HepG2 (cell line): ENCODE measurements at regions not wholly inside any gene's neighbourhood (a gene's known extent, or its start where the extent isn't known, plus 50 kb on each side); places are given as distances from the start of the nearest gene placed in this dataset.

Experiments used
- ATAC-seq: fragments of 200-7000 bp; cut with Tn5 transposase; 3 replicates; pipeline ENCODE4 v1.9.1; 2020; ENCODE audit warnings: mild to moderate bottlenecking, moderate library complexity
- BruUV-seq: library from RNA; stranded (reverse); fragments of 400-500 nt; replicated peaks from 2 replicates; lab custom pipeline; 2021; lab: Mats Ljungman, UMichigan
- CTCF ChIA-PET: fragments of 300-600 bp; formaldehyde crosslinking; extraction: SDS; loops from one replicate; lab custom pipeline; 2021; ENCODE audit warnings: low total read pairs, inconsistent platforms, low intra/inter-chr PET ratio; lab: Yijun Ruan, JAX
- POLR2A ChIA-PET: fragments of 350-600 bp; sonication (Branson Sonifier 250); formaldehyde crosslinking; loops from one replicate; lab custom pipeline; 2020; ENCODE audit warnings: antibody characterized with exemption, inconsistent platforms; lab: Yijun Ruan, JAX
- DNase-seq: peaks from one replicate; pipeline ENCODE4 v3.0.0-alpha.2; 2015; ENCODE audit warnings: low spot score
- FAIRE-seq: peaks from 3 replicates; lab custom pipeline; 2011; peaks lifted over from hg19 to GRCh38; lab: Jason Lieb, UNC
- H2AFZ ChIP-seq: one replicate; pipeline ENCODE4 v1.6.1; 2011; ENCODE audit warnings: low read length, inconsistent platforms
- H3K27ac ChIP-seq: fragments of 300-600 bp; 3 replicates; pipeline ENCODE4 v1.8.0; 2011; ENCODE audit warnings: mixed run types, mild to moderate bottlenecking, mixed read lengths, low read length, inconsistent platforms; ENCODE audit not compliant: insufficient read depth; ENCODE audit errors: extremely low read length
- H3K27me3 ChIP-seq, 2 experiments: fragments of 200-600 bp in 1 of 2; 2 replicates in 1 of 2; 3 replicates in 1 of 2; pipeline versions ENCODE4 v1.6.0 to v1.8.0; 2011; ENCODE audit warnings: low read length in 2 of 2, mild to moderate bottlenecking in 2 of 2, moderate library complexity in 2 of 2, inconsistent platforms in 1 of 2; ENCODE audit not compliant: insufficient read depth in 2 of 2, control insufficient read depth in 1 of 2
- H3K36me3 ChIP-seq, 2 experiments: fragments of 200-600 bp in 1 of 2; replicated peaks in 1 of 2; 2 replicates in 1 of 2; 3 replicates in 1 of 2; pipeline versions ENCODE4 v1.5.1 to v1.8.0; 2011; ENCODE audit warnings: low read length in 2 of 2, inconsistent platforms in 1 of 2; ENCODE audit not compliant: insufficient read depth in 2 of 2, control insufficient read depth in 1 of 2
- H3K4me1 ChIP-seq: 2 replicates; pipeline ENCODE4 v1.5.1; 2012; ENCODE audit warnings: low read length, inconsistent platforms; ENCODE audit not compliant: insufficient read depth
- H3K4me2 ChIP-seq: 2 replicates; pipeline ENCODE4 v1.6.0; 2011; ENCODE audit warnings: low read depth, low read length, inconsistent platforms
- H3K4me3 ChIP-seq, 3 experiments: fragments of 200-600 bp in 1 of 3; sonication (generic), shearing (Covaris generic) in 1 of 3; replicated peaks in 1 of 3; 2 replicates each; pipeline ENCODE4 v1.5.1; 2011 to 2016; ENCODE audit warnings: low read length in 3 of 3, inconsistent platforms in 2 of 3, low read depth in 2 of 3, mild to moderate bottlenecking in 2 of 3, control low read depth in 1 of 3, mixed read lengths in 1 of 3; ENCODE audit not compliant: insufficient read depth in 1 of 3
- H3K79me2 ChIP-seq: one replicate; pipeline ENCODE4 v1.6.1; 2011; ENCODE audit warnings: low read length, inconsistent platforms; ENCODE audit not compliant: insufficient read depth
- H3K9ac ChIP-seq: 2 replicates; pipeline ENCODE4 v1.6.0; 2011; ENCODE audit warnings: mild to moderate bottlenecking, low read depth, low read length, inconsistent platforms; ENCODE audit not compliant: insufficient read depth
- H3K9me3 ChIP-seq: 2 replicates; pipeline ENCODE4 v1.5.1; 2012; ENCODE audit warnings: mild to moderate bottlenecking, low read length
- H4K20me1 ChIP-seq: 2 replicates; pipeline ENCODE4 v1.6.0; 2011; ENCODE audit warnings: inconsistent platforms, mild to moderate bottlenecking, low read length, moderate library complexity; ENCODE audit not compliant: insufficient read depth
- CBX1 ChIP-seq: IDR thresholded peaks from one replicate; pipeline ENCODE4 v1.6.1; 2016; ENCODE audit warnings: antibody characterized with exemption, low read depth
- CHD4 ChIP-seq: fragments of 200-600 bp; sonication (generic); IDR thresholded peaks from 2 replicates; pipeline ENCODE4 v1.7.0; 2017; ENCODE audit warnings: mild to moderate bottlenecking, low read length, borderline replicate concordance
- EED ChIP-seq: sonication (generic); formaldehyde crosslinking; IDR thresholded peaks from 2 replicates; pipeline ENCODE4 v1.5.0; 2020; ENCODE audit warnings: mild to moderate bottlenecking, missing genetic modification reagents
- ETV6 ChIP-seq: sonication (generic); formaldehyde crosslinking; conservative IDR thresholded peaks from 2 replicates; pipeline ENCODE4 v1.4.0; 2020; ENCODE audit warnings: missing genetic modification reagents
- HOXA5 ChIP-seq: sonication (generic); formaldehyde crosslinking; IDR thresholded peaks from 2 replicates; pipeline ENCODE4 v1.4.0; 2020; ENCODE audit warnings: missing genetic modification reagents
- KAT2B ChIP-seq: fragments of 150-350 bp; IDR thresholded peaks from 2 replicates; pipeline ENCODE4 v1.6.1; 2014; ENCODE audit warnings: low read depth, low read length, borderline replicate concordance
- MAFF ChIP-seq: IDR thresholded peaks from 2 replicates; pipeline ENCODE4 v1.6.1; 2011; ENCODE audit warnings: low read depth, low read length, improper control_type of control experiment
- PITX1 ChIP-seq: sonication (generic); formaldehyde crosslinking; IDR thresholded peaks from 2 replicates; pipeline ENCODE4 v1.5.1; 2020; ENCODE audit warnings: mild to moderate bottlenecking, missing genetic modification reagents
- PTBP1 ChIP-seq: fragments of 200-400 bp; formaldehyde crosslinking; IDR thresholded peaks from 2 replicates; pipeline ENCODE4 v1.6.1; 2018; ENCODE audit warnings: low read length, low read depth; ENCODE audit not compliant: poor library complexity, severe bottlenecking
- RAD51 ChIP-seq: fragments of 450-650 bp; IDR thresholded peaks from 2 replicates; pipeline ENCODE4 v1.6.1; 2016; ENCODE audit warnings: borderline replicate concordance
- RORA ChIP-seq: sonication (generic); formaldehyde crosslinking; IDR thresholded peaks from 2 replicates; pipeline ENCODE4 v1.5.0; 2020; ENCODE audit warnings: mild to moderate bottlenecking, missing genetic modification reagents, moderate library complexity
- SMYD3 ChIP-seq: sonication (generic); formaldehyde crosslinking; IDR thresholded peaks from 2 replicates; pipeline ENCODE4 v1.8.1; 2023; ENCODE audit warnings: mild to moderate bottlenecking, missing genetic modification reagents
- XBP1 ChIP-seq: sonication (generic); formaldehyde crosslinking; IDR thresholded peaks from 2 replicates; pipeline ENCODE4 v1.5.0; 2020; ENCODE audit warnings: missing genetic modification reagents
- ZFP1 ChIP-seq: IDR thresholded peaks from 2 replicates; pipeline ENCODE4 v1.6.1; 2016
- ZIK1 ChIP-seq: sonication (generic); formaldehyde crosslinking; IDR thresholded peaks from 2 replicates; pipeline ENCODE4 v1.5.0; 2020; ENCODE audit warnings: mild to moderate bottlenecking, low read depth, missing genetic modification reagents, borderline replicate concordance
- ZNF232 ChIP-seq: sonication (generic); formaldehyde crosslinking; IDR thresholded peaks from 2 replicates; pipeline ENCODE4 v1.4.0; 2020; ENCODE audit warnings: missing genetic modification reagents, borderline replicate concordance
- ZNF337 ChIP-seq: sonication (generic); formaldehyde crosslinking; IDR thresholded peaks from 2 replicates; pipeline ENCODE4 v1.5.1; 2020; ENCODE audit warnings: missing genetic modification reagents, low read depth, mild to moderate bottlenecking, borderline replicate concordance
- ZNF34 ChIP-seq: sonication (generic); formaldehyde crosslinking; IDR thresholded peaks from 2 replicates; pipeline ENCODE4 v1.4.0; 2020; ENCODE audit warnings: mild to moderate bottlenecking, missing genetic modification reagents, borderline replicate concordance
- ZNF451 ChIP-seq: sonication (generic); formaldehyde crosslinking; IDR thresholded peaks from 2 replicates; pipeline ENCODE4 v1.5.0; 2020; ENCODE audit warnings: mild to moderate bottlenecking, missing genetic modification reagents
- ZNF501 ChIP-seq: sonication (generic); formaldehyde crosslinking; IDR thresholded peaks from 2 replicates; pipeline ENCODE4 v1.5.1; 2020; ENCODE audit warnings: mild to moderate bottlenecking, moderate library complexity, missing genetic modification reagents
- ZNF570 ChIP-seq: sonication (generic); formaldehyde crosslinking; IDR thresholded peaks from 2 replicates; pipeline ENCODE4 v1.4.0; 2020; ENCODE audit warnings: mild to moderate bottlenecking, missing genetic modification reagents, borderline replicate concordance
- ZNF710 ChIP-seq: sonication (generic); formaldehyde crosslinking; IDR thresholded peaks from 2 replicates; pipeline ENCODE4 v1.5.0; 2020; ENCODE audit warnings: mild to moderate bottlenecking, missing genetic modification reagents, borderline replicate concordance
- WGBS: methylation state at CpG from one replicate; pipeline ENCODE4 v1.1.6; 2017; ENCODE audit warnings: low lambda C conversion rate; 5-methylcytosine and 5-hydroxymethylcytosine counted together
- in situ Hi-C: cut with HindIII; loops from 2 replicates; pipeline ENCODE4 v1.10.0; 2017; ENCODE audit warnings: low pct_unique_long_range_greater_than_20kb; ENCODE audit not compliant: extremely low pct_ligation_motif_present
- intact Hi-C: fragments of 100-400 bp; cut with micrococcal nuclease; formaldehyde crosslinking; loops from one replicate; pipeline ENCODE4 v1.10.0; 2022; ENCODE audit not compliant: unreplicated experiment

- in situ Hi-C loops (no loop called here), intact Hi-C loops (no loop called here)
- FAIRE-seq (no peak), DNase-seq (no peak), ATAC-seq (no peak)
- no peaks in the 10 kb centered on the region for H4K20me1 ChIP-seq
- no peak overlapping the region for H3K9ac ChIP-seq
- H3K27me3 ChIP-seq = no peaks in the 10 kb centered on the region
- no peak overlapping the region for H3K4me2 ChIP-seq
- ChIA-PET CTCF (no interaction called here), POLR2A (no interaction called here)
- H3K4me3 ChIP-seq = no peak overlapping the region
- H3K4me1 ChIP-seq = no peaks in the 10 kb centered on the region
- peaks cover 79% of the 10 kb centered on the region for H3K9me3 ChIP-seq
- WGBS = 2% methylated on average over 2 of the region's 2 CpGs
- no TSS peak for BruUV-seq
- H3K79me2 ChIP-seq = no peaks in the 10 kb centered on the region
- TF ChIP-seq ETV6 (CRISPR knock-in tag) = no peak
- no peak for TF ChIP-seq CBX1
- no peak for TF ChIP-seq ZNF501 (CRISPR knock-in tag)
- TF ChIP-seq ZIK1 (CRISPR knock-in tag) = no peak
- TF ChIP-seq ZNF337 (CRISPR knock-in tag) = no peak
- TF ChIP-seq MAFF = no peak
- no peak for TF ChIP-seq ZFP1
- TF ChIP-seq EED (CRISPR knock-in tag) = no peak
- no peak overlapping the region for H3K27ac ChIP-seq
- H3K36me3 ChIP-seq = no peaks in the 10 kb centered on the region
- no peak overlapping the region for H2AFZ ChIP-seq
Observed at GRCh38 chr21:19832551-19832950, 1165.7 kb upstream of the NCAM2 start.

- Histone ChIP-seq H3K4me1 (no peaks in the 10 kb centered on the region), H3K27ac (no peak overlapping the region), H3K9ac (no peak overlapping the region), H3K27me3 (no peaks in the 10 kb centered on the region), H2AFZ (no peak overlapping the region), H3K4me3 (no peak overlapping the region), H4K20me1 (no peaks in the 10 kb centered on the region), H3K79me2 (no peaks in the 10 kb centered on the region), H3K4me2 (no peak overlapping the region), H3K9me3 (peaks cover 79% of the 10 kb centered on the region), H3K36me3 (no peaks in the 10 kb centered on the region)
- no TSS peak for BruUV-seq
- TF ChIP-seq SMYD3 (CRISPR knock-in tag) (no peak), HOXA5 (CRISPR knock-in tag) (no peak), KAT2B (no peak), RORA (no peak), ZNF451 (CRISPR knock-in tag) (no peak), RAD51 (no peak), XBP1 (CRISPR knock-in tag) (no peak), ZNF34 (CRISPR knock-in tag) (no peak), PTBP1 (no peak), ZNF570 (no peak), PITX1 (CRISPR knock-in tag) (no peak), ZNF710 (CRISPR knock-in tag) (no peak), CHD4 (no peak), ZNF232 (CRISPR knock-in tag) (no peak), ZFP1 (no peak)
- intact Hi-C loops (no loop called here), in situ Hi-C loops (no loop called here)
- no peak for DNase-seq
- POLR2A ChIA-PET = no interaction called here
- no peak for FAIRE-seq
- no peak for ATAC-seq
- 0% methylated on average over 1 of the region's 1 CpG for WGBS
- CTCF ChIA-PET = no interaction called here
Observed at GRCh38 chr21:19833082-19833481, 1165.1 kb upstream of the NCAM2 start.
